Neural progenitor cell (in vitro differentiated cells): ENCODE measurements at regions not wholly inside any gene's neighbourhood (a gene's known extent, or its start where the extent isn't known, plus 50 kb on each side); places are given as distances from the start of the nearest gene placed in this dataset.

Experiments
- CTCF ChIP-seq: fragments of 200-600 bp; sonication (generic); IDR thresholded peaks from 2 replicates; pipeline ENCODE4 v1.5.1; 2017; ENCODE audit warnings: antibody characterized with exemption, mild to moderate bottlenecking
- EZH2 ChIP-seq: fragments of 200-600 bp; sonication (generic); IDR thresholded peaks from 2 replicates; pipeline ENCODE4 v1.6.1; 2017; ENCODE audit warnings: antibody characterized with exemption, mild to moderate bottlenecking, moderate library complexity

GRCh38 chr17:11170881-11171280 is 70.1 kb upstream of the SHISA6 start:
- TF ChIP-seq CTCF (no peak), EZH2 (no peak)
